NCI-H82 treated with DMSO at 0.1 percent for 48 hours (cell line): ENCODE measurements at regions not wholly inside any gene's neighbourhood (a gene's known extent, or its start where the extent isn't known, plus 50 kb on each side); places are given as distances from the start of the nearest gene placed in this dataset.
"Not testable (repeated sequence)": the region's sequence is repeated elsewhere in the genome, so short reads cannot be mapped to it uniquely, and the experiment has no call there.

Source experiments
- DNase-seq: peaks from one replicate; lab custom pipeline; 2025; ENCODE audit not compliant: unreplicated experiment; lab: John Stamatoyannopoulos, UW

- DNase-seq: no peak
Measured at GRCh38 chr2:176832086-176832485, 380.5 kb upstream of the HNRNPA3 start.

DNA sequence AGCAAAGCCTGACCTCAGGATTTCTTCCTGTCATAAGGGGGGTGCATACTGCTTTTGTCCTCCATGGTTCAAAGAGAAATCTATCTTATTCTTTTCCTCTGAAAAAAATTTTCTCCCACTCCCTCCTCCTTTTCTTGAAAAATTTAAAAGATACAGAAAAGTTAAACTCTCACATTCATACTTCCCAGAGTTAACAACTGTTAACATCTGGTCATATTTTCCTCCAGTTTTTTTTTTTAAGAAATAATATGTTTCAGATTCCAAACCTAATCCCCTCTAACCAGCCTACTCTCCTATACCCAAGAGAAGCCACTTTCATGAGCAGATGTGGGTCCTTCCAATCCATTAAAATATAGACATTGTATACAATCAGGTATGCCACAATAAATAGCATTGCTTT is 378.9 kb upstream of the HNRNPA3 start:
- DNase-seq: no peak

- DNase-seq: no peak
Measured at GRCh38 chr2:176834226-176834625, 378.4 kb upstream of the HNRNPA3 start.

DNA sequence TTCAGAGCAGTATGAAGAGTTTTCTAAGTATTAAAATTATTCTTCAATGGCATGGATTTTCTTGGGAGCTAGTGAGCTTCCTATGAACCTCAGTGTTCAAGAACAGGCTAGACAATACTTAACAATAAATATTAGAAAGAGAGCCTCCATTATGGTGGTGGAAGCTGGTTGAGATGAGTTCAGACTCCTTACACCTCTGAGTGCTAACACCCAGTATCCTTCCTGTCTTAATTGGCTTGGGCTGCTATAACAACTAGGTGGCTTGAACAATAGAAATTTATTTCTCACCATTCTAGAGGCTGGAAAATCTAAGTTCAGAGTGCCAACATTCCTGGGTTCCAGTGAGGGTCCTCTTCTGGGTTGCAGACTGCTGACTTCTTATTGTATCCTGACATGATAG is 369.4 kb upstream of the HNRNPA3 start:
- no peak for DNase-seq

- no peak for DNase-seq
Measured at GRCh38 chr2:176844461-176844860, 368.1 kb upstream of the HNRNPA3 start.

- DNase-seq: no peak
Measured at GRCh38 chr2:176845718-176846117, 366.9 kb upstream of the HNRNPA3 start.

DNA sequence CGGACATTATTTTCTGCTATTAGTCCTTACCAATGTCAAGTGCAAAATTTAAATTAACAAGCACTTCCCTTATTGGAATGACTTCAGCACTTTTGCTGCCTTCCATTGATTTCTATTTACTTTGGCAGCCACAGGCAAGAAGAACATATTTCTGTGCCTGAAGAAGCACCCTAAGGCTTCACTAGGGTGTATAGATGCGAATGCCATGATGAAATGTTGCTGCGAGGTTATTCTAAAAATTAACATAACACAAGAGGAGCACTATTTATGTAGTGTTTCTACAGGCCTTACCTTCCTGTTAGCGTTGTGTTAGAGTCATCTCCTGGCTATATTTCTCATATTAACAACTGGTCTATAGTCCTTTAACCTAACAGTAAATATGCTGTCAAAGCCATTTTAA is 365.0 kb upstream of the HNRNPA3 start:
- no peak for DNase-seq

- DNase-seq: no peak
Measured at GRCh38 chr2:176848844-176849243, 363.8 kb upstream of the HNRNPA3 start.

- no peak for DNase-seq
Measured at GRCh38 chr2:176851200-176851888, 361.2 kb upstream of the HNRNPA3 start.

DNA sequence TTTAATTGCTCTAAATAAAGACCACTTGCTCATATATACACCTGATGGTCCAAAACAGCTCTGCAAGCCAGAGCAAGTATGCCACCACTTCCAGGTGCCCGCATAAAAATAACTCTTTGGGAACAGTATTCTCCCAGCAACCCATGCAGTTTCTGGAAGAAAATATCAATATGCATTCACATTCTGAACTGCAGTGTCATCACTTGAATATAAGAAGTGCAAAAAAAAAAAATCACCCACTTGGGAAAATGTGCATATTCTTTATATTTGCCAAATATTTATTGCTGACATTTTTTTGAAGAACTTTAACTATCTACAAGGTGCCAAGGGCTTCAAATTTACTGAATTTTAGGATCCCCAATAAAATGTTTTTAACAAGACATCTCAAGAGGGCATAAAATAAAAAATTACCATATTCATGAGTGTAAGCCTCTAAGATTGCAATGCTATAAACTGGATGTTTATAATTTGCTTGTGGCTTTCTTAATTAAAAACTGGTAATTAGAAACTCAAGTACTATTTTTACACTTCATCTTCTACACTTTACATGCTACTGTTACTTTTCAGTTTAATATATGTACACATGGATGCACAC is 360.6 kb upstream of the HNRNPA3 start:
- no peak for DNase-seq

- DNase-seq: no peak
Measured at GRCh38 chr2:176852667-176853066, 359.9 kb upstream of the HNRNPA3 start.

GRCh38 chr2:176854062-176854461 is 358.5 kb upstream of the HNRNPA3 start:
- DNase-seq: no peak

- no peak for DNase-seq
Measured at GRCh38 chr2:176854878-176855277, 357.7 kb upstream of the HNRNPA3 start.

DNA sequence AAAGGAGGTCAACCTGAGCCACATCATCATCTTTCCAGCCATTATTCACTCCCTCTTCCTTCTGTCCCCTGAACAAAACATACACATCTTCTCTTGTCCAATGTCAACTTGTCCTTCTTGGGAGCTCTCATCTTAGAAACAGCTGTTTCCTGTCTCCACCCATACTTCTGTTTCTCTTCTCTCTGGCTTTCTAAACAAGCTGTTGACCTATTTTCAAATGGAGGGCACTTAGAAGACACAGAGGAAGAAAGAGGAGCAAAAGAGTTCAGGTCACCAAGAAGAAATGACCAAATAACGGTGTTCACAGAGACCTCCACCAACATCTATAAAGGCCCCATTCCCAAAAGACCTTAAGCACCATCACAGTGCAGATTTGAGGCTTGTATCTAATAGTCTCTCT is 355.9 kb upstream of the HNRNPA3 start:
- DNase-seq: no peak

DNA sequence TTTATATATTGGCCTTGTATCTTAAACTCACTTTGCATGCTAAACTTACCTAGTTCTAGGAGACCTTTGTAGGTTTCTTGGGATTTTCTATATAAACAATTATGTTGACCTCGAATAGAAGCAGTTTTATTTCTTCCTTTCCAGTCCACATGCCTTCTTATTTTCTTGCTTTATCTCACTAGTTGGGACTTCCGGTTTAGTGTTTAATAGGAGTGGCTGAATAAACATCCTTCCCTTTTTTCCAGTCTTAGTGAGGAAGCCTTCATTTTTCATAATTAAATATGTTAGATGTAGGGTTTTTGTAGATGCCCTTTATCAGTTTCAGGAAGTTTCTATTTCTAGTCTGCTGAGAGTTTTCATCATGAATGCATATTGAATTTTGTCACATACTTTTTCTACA is 347.3 kb upstream of the HNRNPA3 start:
- DNase-seq: no peak

- no peak for DNase-seq
Measured at GRCh38 chr2:176872406-176872805, 340.2 kb upstream of the HNRNPA3 start.

GRCh38 chr2:176873403-176873802 is 339.2 kb upstream of the HNRNPA3 start:
- DNase-seq: no peak

DNA sequence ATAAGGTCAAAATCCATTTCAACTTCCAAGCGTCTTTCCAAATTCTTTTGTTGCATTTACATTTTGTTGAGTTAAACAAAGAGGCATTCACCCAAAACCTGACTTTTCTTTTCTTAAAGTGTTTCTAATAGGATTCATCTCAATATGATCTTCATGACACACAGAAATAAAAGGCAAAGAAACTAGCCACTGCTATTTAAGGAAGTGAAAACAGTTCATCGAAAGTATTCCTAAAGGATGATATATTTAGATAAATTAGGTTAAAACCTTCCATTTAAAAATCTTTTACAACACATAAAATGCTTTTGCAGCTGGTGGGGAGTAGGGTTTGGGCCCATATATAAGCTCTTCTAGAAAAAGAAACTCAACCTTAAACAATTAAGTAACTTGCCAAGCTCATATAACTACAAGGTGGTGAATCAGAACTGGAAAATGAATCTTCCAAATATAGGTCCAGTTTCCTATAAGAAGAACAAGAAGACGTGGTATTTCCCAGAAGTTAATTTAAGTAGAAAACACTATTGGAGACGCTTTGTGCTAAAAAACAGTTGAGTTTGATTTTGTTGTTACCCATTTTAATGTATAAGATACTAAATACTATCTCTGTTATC is 336.0 kb upstream of the HNRNPA3 start:
- DNase-seq: no peak

DNA sequence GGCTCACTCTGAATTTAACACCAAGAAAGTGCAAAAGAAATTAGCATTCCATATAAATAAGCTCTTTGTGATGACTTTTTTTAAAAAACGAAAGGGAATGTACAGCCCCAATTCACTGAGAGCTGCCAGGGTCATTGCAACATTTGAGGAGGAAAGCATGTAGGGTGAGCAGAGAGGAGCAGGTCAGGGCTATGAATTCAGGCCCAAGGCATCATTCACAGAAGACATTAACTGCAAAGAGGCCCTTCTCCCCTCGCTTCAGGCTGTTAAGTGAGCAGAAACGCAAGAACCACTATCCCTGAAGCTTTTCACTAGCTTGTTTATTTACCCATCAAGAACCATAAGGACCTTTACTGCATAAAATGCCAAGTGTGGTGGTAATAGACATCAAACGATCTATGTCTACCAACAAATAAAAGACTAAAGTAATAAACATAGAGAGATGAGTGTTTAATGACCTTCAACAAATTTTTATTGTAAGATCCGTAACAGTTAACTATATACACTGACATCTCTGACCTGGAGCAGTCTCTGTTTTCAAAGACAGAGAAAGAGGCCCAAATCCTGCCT is 333.1 kb upstream of the HNRNPA3 start:
- no peak for DNase-seq

GRCh38 chr2:176882045-176882444 is 330.5 kb upstream of the HNRNPA3 start:
- not testable (repeated sequence) for DNase-seq

GRCh38 chr2:176885001-176885643 is 327.5 kb upstream of the HNRNPA3 start:
- DNase-seq: no peak

GRCh38 chr2:176885661-176886060 is 326.9 kb upstream of the HNRNPA3 start:
- DNase-seq: no peak
